HFFc6 (cell line): ENCODE measurements at regions not wholly inside any gene's neighbourhood (a gene's known extent, or its start where the extent isn't known, plus 50 kb on each side); places are given as distances from the start of the nearest gene placed in this dataset.

Experiments used
- DNase-seq: peaks from one replicate; pipeline ENCODE4 v3.0.0-alpha.2; 2018
- H3K27ac Mint-ChIP-seq: 2 replicates; pipeline ENCODE4 v1.8.0; 2020; ENCODE audit warnings: mild to moderate bottlenecking, mixed read lengths
- H3K27me3 Mint-ChIP-seq: 2 replicates; pipeline ENCODE4 v1.8.0; 2021; ENCODE audit warnings: mild to moderate bottlenecking, moderate library complexity, mixed read lengths; ENCODE audit not compliant: insufficient read depth
- H3K36me3 Mint-ChIP-seq: 2 replicates; pipeline ENCODE4 v1.8.0; 2021; ENCODE audit warnings: low read depth, mixed read lengths
- H3K4me1 Mint-ChIP-seq: 2 replicates; pipeline ENCODE4 v1.8.0; 2020; ENCODE audit warnings: low read depth, mixed read lengths
- H3K4me3 Mint-ChIP-seq: 2 replicates; pipeline ENCODE4 v1.8.0; 2020; ENCODE audit warnings: mild to moderate bottlenecking, moderate library complexity, mixed read lengths
- H3K9me3 Mint-ChIP-seq: 2 replicates; pipeline ENCODE4 v1.8.0; 2020; ENCODE audit warnings: mild to moderate bottlenecking, mixed read lengths
- TF ChIP-seq, protein P1 (sequence below): fragments of 200-600 bp; sonication (generic); IDR thresholded peaks from 2 replicates; pipeline ENCODE4 v1.5.0; 2021; ENCODE audit warnings: antibody characterized with exemption, mild to moderate bottlenecking

DNA sequence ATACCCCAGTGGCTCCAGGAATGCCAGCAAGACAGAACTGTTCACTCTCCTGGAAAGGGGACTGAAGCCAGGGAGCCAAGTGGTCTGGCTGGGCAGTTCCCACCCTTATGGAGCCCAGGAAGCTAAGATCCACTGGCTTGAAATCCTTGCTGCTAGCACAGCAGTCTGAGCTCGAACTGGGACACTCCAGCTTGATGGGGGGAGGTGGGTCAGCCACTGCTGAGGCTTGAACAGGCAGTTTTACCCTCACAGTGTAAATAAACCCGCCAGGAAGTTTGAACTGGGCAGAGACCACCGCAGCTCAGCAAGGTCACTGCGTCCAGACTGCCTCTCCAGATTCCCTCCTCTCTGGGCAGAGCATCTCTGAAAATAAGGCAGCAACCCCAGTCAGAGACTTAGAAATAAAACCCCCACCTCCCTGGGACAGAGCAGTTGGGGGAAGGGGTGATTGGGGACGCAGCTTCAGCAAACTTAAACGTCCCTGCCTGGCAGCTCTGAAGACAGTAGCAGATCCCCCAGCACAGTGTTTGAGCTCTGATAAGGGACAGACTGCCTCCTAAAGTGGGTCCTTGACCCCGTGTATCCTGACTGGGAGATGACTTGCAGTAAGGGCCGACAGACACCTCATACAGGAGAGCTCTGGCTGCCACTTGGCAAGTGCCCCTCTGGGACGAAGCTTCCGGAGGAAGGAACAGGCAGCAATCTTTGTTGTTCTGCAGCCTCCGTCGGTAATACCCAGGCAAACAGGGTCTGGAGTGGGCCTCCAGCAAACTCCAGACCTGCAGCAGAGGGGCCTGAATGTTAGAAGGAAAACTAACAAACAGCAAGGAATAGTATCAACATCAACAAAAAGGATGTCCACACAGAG, 568.4 kb downstream of the PLA2G4A start:
- TF ChIP-seq, protein P1, sequence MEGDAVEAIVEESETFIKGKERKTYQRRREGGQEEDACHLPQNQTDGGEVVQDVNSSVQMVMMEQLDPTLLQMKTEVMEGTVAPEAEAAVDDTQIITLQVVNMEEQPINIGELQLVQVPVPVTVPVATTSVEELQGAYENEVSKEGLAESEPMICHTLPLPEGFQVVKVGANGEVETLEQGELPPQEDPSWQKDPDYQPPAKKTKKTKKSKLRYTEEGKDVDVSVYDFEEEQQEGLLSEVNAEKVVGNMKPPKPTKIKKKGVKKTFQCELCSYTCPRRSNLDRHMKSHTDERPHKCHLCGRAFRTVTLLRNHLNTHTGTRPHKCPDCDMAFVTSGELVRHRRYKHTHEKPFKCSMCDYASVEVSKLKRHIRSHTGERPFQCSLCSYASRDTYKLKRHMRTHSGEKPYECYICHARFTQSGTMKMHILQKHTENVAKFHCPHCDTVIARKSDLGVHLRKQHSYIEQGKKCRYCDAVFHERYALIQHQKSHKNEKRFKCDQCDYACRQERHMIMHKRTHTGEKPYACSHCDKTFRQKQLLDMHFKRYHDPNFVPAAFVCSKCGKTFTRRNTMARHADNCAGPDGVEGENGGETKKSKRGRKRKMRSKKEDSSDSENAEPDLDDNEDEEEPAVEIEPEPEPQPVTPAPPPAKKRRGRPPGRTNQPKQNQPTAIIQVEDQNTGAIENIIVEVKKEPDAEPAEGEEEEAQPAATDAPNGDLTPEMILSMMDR, result no peak
- Mint-ChIP-seq H3K4me3 (no peak overlapping the region), H3K36me3 (no peaks in the 10 kb centered on the region), H3K27ac (no peak overlapping the region), H3K9me3 (peaks cover 37% of the 10 kb centered on the region), H3K4me1 (no peaks in the 10 kb centered on the region), H3K27me3 (peaks cover 1% of the 10 kb centered on the region; the same call in 1 of the 2 replicates)
- no peak for DNase-seq

DNA sequence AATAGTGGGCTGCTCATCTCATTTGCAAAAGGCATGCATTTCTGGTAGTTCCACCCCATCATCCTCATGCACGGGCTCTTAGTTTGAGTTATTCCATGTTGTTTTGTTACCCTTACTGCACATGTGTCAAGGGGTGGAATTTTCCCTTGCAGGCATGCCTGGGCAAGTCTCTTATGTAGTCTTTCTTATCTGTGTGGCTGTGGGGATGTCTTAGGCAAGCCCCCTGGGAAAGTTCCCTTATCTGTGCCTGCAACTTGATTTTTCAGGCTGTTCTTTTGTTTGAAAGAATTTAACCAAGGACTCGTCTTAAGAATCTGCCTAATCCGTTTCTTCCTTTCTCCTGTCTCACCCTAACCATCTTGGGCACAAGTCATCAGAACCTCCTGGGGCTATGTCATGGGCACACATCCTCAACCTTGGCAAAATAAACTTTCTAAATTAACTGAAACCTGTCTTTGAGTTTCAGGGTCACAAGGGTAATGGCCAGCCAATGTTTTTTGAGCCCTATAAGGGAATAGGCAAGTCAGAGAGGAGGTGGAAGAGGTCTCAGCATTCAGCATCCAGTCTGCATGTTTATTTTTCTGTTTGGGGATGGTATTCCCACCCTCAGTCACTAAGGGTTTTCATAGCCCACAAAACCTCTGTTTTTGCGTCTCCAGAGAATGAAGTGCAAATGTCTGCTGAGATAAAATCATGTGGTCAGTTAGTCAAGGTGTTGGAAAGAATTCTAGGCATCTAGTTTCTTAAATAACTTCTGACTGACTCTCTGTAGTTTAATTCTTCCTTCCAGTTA, 579.7 kb downstream of the PLA2G4A start:
- no peak for DNase-seq
- no peaks in the 10 kb centered on the region for H3K4me1 Mint-ChIP-seq
- TF ChIP-seq, protein P1, result no peak
- no peak overlapping the region for H3K4me3 Mint-ChIP-seq
- no peak overlapping the region for H3K27ac Mint-ChIP-seq
- no peaks in the 10 kb centered on the region for H3K36me3 Mint-ChIP-seq
- H3K9me3 Mint-ChIP-seq, result peaks cover 31% of the 10 kb centered on the region
- no peaks in the 10 kb centered on the region; the same call in 1 of the 2 replicates for H3K27me3 Mint-ChIP-seq

DNA sequence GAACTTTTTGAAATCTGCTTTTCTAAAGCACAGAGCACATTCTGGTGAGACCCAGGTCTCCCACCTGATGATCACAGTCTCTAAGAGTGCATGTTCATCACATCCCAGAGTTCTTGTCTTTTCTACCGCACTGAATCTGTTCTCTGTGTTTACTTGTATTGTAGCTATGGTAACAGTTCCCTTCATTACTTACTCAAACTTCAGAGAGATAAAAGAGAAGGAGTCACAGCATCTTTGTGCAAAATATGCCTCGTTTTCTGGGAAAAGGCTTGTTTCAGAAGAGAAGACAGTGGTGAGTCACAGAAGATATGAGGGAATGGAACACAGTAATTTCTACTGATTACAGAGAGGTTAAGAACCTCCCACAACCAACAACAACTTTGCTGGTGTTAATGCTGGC, 580.6 kb downstream of the PLA2G4A start:
- no peak for DNase-seq
- no peaks in the 10 kb centered on the region for H3K4me1 Mint-ChIP-seq
- H3K4me3 Mint-ChIP-seq, result no peak overlapping the region
- H3K9me3 Mint-ChIP-seq, result peaks cover 31% of the 10 kb centered on the region
- TF ChIP-seq, protein P1, result no peak
- no peak overlapping the region for H3K27ac Mint-ChIP-seq
- no peaks in the 10 kb centered on the region; the same call in 1 of the 2 replicates for H3K27me3 Mint-ChIP-seq
- no peaks in the 10 kb centered on the region for H3K36me3 Mint-ChIP-seq

DNA sequence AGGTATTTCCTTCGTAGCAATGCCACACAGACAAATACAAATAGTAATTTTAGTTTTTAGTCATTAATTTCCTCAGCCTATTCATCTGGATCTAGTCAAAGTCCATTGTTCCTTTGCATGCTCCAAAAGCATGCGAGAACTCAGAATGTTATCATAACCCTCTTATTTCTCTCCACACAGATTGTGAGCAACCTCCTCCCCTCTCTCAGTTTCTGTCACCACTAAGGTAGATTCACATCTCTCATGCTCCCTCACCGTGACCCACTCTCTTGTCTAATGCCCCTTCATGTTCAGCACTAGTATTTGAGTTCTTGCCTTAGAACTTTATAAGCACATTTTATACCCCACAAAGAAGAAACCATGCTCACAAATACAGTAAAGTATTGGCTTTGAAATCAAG, 582.4 kb downstream of the PLA2G4A start:
- no peak for DNase-seq
- no peak overlapping the region for H3K4me3 Mint-ChIP-seq
- no peak overlapping the region for H3K27ac Mint-ChIP-seq
- H3K9me3 Mint-ChIP-seq, result peaks cover 34% of the 10 kb centered on the region
- no peaks in the 10 kb centered on the region; the same call in 1 of the 2 replicates for H3K27me3 Mint-ChIP-seq
- H3K4me1 Mint-ChIP-seq, result no peaks in the 10 kb centered on the region
- no peaks in the 10 kb centered on the region for H3K36me3 Mint-ChIP-seq
- TF ChIP-seq, protein P1, result no peak

GRCh38 chr1:187413405-187414169, 584.8 kb downstream of the PLA2G4A start:
- Mint-ChIP-seq H3K27ac (no peak overlapping the region), H3K4me3 (no peak overlapping the region), H3K9me3 (peaks cover 24% of the 10 kb centered on the region), H3K36me3 (no peaks in the 10 kb centered on the region), H3K27me3 (no peaks in the 10 kb centered on the region; the same call in 1 of the 2 replicates), H3K4me1 (no peaks in the 10 kb centered on the region)
- DNase-seq, result no peak
- TF ChIP-seq, protein P1, result no peak
